GM19372 (cell line): ENCODE measurements at regions not wholly inside any gene's neighbourhood (a gene's known extent, or its start where the extent isn't known, plus 50 kb on each side); places are given as distances from the start of the nearest gene placed in this dataset.

Experiments used
- ATAC-seq: cut with Tn5 transposase; IDR thresholded peaks from one replicate; pipeline ENCODE4 v1.9.1; 2021; ENCODE audit warnings: mild to moderate bottlenecking, low read depth, moderate library complexity; ENCODE audit not compliant: unreplicated experiment

GRCh38 chr2:65724336-65724735 is 291.9 kb upstream of the SPRED2 start:
- no peak for ATAC-seq

GRCh38 chr2:65722028-65722778 is 289.8 kb upstream of the SPRED2 start:
- no peak for ATAC-seq

DNA sequence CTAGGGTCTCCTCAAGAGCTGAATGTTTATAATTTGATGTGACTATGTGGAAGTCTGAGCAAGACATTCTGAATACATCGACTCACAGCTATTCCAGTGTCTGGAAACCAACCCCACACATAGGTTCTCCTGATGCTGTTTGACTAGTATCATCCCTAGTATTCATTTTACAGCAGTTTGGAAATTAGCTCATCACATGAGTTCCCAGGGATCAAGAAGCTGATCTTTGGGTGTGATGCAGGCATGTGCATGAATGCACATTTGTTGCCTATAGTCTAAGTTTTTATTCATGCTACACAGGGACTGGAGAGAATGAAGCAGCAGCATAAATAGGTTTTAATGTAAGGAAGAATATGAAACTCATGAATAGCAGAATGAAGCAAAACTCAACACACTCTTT is 284.3 kb upstream of the SPRED2 start:
- ATAC-seq = no peak

DNA sequence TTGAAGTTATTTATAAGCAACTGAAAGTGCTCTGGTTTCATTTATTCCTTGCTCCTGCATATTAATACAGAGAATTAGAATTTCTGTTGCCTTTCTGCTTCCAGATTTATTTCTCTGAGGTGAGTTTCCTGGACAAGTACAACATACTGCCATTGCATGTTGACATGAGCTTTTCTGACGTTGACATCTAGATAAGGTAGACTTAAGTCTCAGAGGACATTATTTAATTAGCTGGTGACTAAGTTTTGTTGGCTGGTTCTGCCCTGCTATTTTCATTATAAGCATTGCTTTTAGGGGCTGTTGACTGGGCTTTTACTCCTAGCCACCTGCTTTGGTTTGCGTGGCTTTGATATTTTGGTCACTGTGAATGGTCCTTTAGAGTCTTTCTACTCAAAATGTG is 282.9 kb upstream of the SPRED2 start:
- ATAC-seq = no peak

- no peak for ATAC-seq
These were observed 282.5 kb upstream of the SPRED2 start for GRCh38 chr2:65714866-65715265.

DNA sequence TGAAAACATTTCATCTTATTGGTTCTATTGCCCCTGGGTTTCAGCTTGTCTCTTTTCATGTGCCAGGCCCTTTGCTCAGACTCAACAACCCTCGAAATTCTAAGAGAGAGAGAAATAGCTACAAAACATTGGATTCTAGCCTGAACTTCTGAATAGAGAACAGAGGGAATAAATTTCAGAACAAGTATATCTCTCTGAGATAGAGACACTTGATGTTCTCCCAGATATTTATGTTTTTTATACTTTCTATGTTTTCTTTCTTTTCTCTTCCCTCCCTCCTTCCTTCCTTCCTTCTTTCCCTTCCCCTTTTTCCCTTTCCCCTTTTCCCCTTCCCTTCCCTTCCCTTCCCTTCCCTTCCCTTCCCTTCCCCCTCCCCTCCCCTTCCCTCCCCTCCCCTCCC is 279.5 kb upstream of the SPRED2 start:
- no peak for ATAC-seq

DNA sequence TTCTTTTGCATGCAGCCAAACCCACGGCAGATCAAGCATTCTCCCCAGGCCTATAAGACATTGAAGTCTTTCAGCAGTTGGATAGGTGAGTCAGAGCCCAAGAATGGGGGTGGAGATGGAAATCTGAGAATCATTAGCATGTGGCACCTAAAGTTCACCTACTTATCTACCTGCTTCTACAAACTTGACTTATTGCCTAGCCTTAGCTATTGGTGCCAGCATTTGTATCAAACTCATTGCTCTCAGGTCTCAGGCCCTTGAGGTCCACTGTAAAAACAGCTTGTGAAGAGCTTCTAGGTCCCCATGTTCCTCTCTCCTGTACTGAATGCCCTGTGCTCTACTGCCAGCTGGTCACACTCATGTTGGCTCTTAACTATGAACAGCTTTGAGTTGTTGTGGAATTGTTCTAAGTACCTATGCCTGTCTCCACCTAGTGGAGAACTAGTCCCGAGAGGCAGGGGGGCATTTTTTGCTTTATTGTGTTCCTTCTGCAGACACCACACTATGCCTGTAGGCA is 278.4 kb upstream of the SPRED2 start:
- ATAC-seq = no peak

DNA sequence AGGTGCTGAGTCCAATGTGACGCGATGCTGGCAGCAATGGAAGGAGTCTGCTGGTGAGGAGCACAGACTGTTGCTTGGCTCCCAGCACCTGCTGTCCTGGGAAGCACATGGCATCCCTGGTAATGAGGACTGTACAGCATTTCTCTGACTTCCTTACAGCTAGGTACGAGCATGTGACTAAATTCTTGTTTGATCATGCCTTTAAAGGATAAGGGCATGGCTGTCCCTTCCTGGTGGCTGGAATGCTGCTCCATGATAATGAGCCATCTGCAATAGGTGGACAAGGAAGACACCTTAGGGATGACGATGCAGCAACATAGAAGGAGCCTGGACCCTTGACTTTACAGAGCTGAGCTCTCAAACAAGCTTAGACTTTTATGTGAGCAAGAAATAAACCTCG is 278.0 kb upstream of the SPRED2 start:
- ATAC-seq = no peak

DNA sequence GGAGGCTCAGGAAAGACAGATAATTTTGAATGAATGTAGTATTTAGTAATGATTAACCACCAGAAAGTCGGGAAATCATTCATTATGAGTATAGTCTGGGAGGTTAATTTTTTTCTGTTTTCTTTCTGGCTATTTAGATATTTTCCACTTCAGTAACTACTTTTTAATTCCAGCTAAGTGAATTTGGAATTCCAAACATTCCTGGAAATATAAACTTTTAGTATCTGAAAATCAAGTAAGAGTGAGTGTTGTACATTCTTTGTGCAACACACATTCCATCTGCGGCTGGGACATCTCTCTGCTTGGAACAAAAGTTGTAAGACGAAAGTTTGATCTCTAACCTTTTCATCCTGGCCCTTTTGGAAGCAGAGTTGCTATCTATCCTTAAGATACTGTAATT is 275.7 kb upstream of the SPRED2 start:
- ATAC-seq = no peak

- no peak for ATAC-seq
These were observed 274.0 kb upstream of the SPRED2 start for GRCh38 chr2:65706411-65706810.

DNA sequence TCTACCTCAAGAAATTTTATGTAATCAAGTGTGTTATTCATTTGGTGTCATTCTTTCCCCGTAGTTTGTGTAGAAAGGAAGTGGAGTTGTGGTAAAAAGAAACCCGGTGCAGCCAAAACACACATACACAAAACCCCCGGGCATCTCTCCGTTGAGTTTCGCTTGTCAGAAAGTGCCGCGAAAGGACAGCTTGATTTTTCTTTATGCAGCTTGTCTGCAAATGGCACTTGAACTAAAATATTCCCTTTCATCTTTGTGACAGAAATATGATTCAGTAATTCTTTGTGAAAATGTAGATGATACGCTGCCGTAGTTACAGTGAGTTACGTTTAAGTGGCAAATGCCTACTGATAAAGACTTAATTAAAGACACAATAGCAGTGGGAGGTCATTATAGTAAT is 268.8 kb upstream of the SPRED2 start:
- no peak for ATAC-seq

DNA sequence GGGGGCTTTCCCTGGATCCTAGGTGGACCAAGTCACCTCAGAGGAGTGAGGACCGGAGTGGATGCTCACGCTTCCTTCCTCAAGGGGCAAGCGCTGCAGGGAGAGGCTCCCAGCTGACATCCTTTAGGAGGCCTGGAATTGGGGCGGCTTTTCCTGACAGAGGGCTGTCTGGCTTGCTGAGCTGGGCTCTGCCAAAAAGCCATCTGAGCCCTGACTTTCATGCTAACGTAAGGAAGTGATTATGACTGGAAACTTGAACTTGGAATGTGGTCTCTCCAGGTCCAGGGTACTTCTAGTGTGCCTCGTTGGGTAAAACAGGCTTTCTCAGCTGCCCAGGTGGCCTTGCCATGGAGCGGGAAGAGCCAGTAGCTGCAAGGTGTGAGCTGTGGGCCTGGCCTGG is 268.3 kb upstream of the SPRED2 start:
- no peak for ATAC-seq

GRCh38 chr2:65700004-65700651 is 267.7 kb upstream of the SPRED2 start:
- ATAC-seq = no peak

DNA sequence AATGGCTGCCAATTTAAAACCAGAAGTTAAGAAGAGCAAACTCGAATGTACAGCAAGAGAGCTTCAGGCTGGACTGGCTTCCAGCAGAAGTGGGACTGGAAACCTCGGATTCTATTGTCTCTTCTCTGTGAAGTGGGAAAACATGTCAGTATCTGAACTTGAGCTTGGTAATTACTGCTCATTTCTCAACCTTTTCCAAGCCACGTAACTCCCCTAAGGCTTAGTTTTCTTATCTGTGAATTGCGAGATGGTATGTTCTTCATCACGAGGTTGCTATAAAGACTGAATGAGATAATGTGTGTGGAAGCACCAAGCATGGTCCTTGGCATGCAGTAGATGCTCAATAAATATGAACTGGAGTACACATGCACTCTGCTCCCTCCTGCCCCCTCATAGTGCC is 259.4 kb upstream of the SPRED2 start:
- no peak for ATAC-seq

- ATAC-seq = no peak
These were observed 255.9 kb upstream of the SPRED2 start for GRCh38 chr2:65688141-65688886.

DNA sequence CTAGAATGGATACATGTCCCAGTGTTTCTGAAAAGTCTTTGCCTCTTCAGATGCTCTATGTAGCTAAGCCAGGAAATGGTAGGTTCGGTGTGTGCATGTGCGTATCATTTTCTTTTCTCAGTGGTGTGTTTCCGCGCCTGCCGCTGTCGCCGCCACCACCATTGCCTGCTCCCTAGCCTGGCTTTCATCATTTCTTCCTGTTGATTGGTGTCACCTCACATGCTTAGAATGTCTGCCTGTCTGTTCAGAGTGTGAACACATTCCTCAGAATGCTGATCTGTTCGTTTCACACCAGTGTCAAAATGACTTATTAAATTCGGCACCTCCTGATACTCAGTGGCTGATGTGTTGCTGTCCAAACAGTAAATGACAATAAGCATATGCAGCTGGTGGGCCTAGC is 255.2 kb upstream of the SPRED2 start:
- no peak for ATAC-seq

DNA sequence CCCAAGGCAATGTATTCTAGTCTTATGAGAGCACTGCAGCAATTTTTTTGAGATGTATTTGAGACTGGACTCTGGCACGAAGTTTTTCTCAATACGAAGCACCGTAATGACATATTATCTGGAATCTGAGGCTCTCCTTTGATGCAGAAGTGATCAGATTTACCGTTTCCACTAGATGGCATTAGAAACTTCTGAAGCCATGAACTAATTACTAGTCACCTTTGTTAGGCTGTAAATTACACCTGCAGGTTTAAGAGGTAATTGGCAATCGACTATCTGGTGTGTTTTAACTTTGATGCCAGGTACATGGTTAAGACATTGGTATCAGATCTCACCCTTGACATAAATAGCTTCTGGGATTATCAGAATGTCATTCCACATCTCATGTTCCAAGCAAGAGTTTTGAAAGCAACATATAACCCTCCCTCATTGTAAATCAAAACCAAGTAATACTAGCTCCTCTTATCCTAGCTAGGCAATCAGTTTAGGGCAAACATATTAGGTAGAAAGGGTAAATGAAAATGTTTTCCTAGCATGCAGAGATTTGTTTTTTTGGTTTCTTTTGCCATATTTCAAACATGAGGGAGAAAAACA is 254.6 kb upstream of the SPRED2 start:
- no peak for ATAC-seq

DNA sequence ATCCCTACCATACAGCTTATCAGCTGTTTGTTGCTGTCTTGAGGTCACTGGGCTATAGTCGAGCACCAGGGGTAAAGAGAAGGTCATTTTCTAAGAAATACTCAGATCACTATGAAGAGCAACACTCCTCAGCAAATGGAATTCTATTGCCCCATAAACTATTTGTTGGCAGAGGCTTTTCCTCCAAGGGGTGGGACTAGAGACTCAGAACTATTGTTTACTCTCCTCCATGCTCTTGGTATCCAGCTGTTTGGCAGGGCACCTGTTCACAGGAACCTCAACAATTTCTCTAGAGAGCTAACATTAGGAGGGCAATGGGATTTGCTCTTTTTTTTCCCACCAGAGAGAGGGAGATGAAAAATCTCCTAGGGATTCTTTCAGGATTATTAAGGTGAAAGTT is 249.1 kb upstream of the SPRED2 start:
- ATAC-seq = no peak

GRCh38 chr2:65678779-65679391 is 246.5 kb upstream of the SPRED2 start:
- ATAC-seq = no peak

GRCh38 chr2:65675350-65675749 is 243.0 kb upstream of the SPRED2 start:
- no peak for ATAC-seq
